Activated CD8-positive, alpha-beta T cell treated with anti-CD3 and anti-CD28 coated beads for 36 hours (primary cell): ENCODE measurements at regions not wholly inside any gene's neighbourhood (a gene's known extent, or its start where the extent isn't known, plus 50 kb on each side); places are given as distances from the start of the nearest gene placed in this dataset.

Experiments
- ATAC-seq: fragments of 200-7000 bp; cut with Tn5 transposase; one replicate; pipeline ENCODE4 v1.10.0; 2021; ENCODE audit warnings: mild to moderate bottlenecking, moderate library complexity
- CTCF ChIA-PET: fragments of 350-600 bp; sonication (Branson Sonifier 250); formaldehyde crosslinking; loops from one replicate; lab custom pipeline; 2021; ENCODE audit warnings: antibody characterized with exemption; lab: Charles Lee
- POLR2A ChIA-PET: fragments of 350-600 bp; sonication (Branson Sonifier 250); formaldehyde crosslinking; loops from one replicate; lab custom pipeline; 2021; ENCODE audit warnings: antibody characterized with exemption; lab: Charles Lee
- DNase-seq: peaks from one replicate; pipeline ENCODE4 v3.0.0-alpha.2; 2020
- H3K27ac Mint-ChIP-seq: one replicate; pipeline ENCODE4 v1.8.0; 2021; ENCODE audit warnings: mild to moderate bottlenecking, mixed read lengths
- H3K27me3 Mint-ChIP-seq: one replicate; pipeline ENCODE4 v1.8.0; 2021; ENCODE audit warnings: mixed read lengths
- H3K36me3 Mint-ChIP-seq: one replicate; pipeline ENCODE4 v1.8.0; 2021; ENCODE audit warnings: low read depth, mixed read lengths
- H3K4me1 Mint-ChIP-seq: one replicate; pipeline ENCODE4 v1.8.0; 2021; ENCODE audit warnings: low read depth, mixed read lengths
- H3K4me3 Mint-ChIP-seq: one replicate; pipeline ENCODE4 v1.8.0; 2021; ENCODE audit warnings: mild to moderate bottlenecking, moderate library complexity, mixed read lengths
- H3K9me3 Mint-ChIP-seq: one replicate; pipeline ENCODE4 v1.8.0; 2021; ENCODE audit warnings: mixed read lengths
- CTCF ChIP-seq: fragments of 200-600 bp; IDR thresholded peaks from one replicate; pipeline ENCODE4 v1.8.0; 2022; ENCODE audit warnings: antibody characterized with exemption, mild to moderate bottlenecking
- intact Hi-C: fragments of 100-400 bp; cut with micrococcal nuclease; formaldehyde crosslinking; loops from one replicate; pipeline ENCODE4 v1.10.0; 2022

- H3K9me3 Mint-ChIP-seq: peaks cover 2% of the 10 kb centered on the region
- H3K27ac Mint-ChIP-seq: no peak overlapping the region
- DNase-seq (no peak), ATAC-seq (no peak)
- H3K4me3 Mint-ChIP-seq: no peak overlapping the region
- CTCF ChIA-PET: interaction anchor here (0.7 kb wide), 1 partner anchor 51 kb away, joined by 4 read pairs; no protein-coding TSS in a partner anchor
- peaks cover 40% of the 10 kb centered on the region for H3K4me1 Mint-ChIP-seq
- POLR2A ChIA-PET: interaction anchor here (0.6 kb wide), 1 partner anchor 525 kb away, joined by 4 read pairs; no protein-coding TSS in a partner anchor
- TF ChIP-seq CTCF: no peak
- no peaks in the 10 kb centered on the region for H3K36me3 Mint-ChIP-seq
- no peaks in the 10 kb centered on the region for H3K27me3 Mint-ChIP-seq
- intact Hi-C loops: no loop called here
Measured at GRCh38 chr10:7474388-7474787, 63.6 kb upstream of the SFMBT2 start.

- H3K27ac Mint-ChIP-seq: no peak overlapping the region
- ATAC-seq (no peak), DNase-seq (no peak)
- CTCF ChIA-PET: no interaction called here
- POLR2A ChIA-PET: no interaction called here
- no peak overlapping the region for H3K4me3 Mint-ChIP-seq
- peaks cover 2% of the 10 kb centered on the region for H3K9me3 Mint-ChIP-seq
- H3K4me1 Mint-ChIP-seq: peaks cover 32% of the 10 kb centered on the region
- no peaks in the 10 kb centered on the region for H3K27me3 Mint-ChIP-seq
- TF ChIP-seq CTCF: no peak
- intact Hi-C loops: no loop called here
- no peaks in the 10 kb centered on the region for H3K36me3 Mint-ChIP-seq
Measured at GRCh38 chr10:7473474-7473873, 62.6 kb upstream of the SFMBT2 start.

GRCh38 chr10:7471720-7472367 is 61.0 kb upstream of the SFMBT2 start:
- Mint-ChIP-seq H3K4me3 (peak overlapping the region; percentile 65), H3K27me3 (no peaks in the 10 kb centered on the region), H3K36me3 (no peaks in the 10 kb centered on the region), H3K9me3 (no peaks in the 10 kb centered on the region), H3K27ac (peak overlapping the region; percentile 77), H3K4me1 (peaks cover 25% of the 10 kb centered on the region)
- ATAC-seq (peak; percentile 76), DNase-seq (peak; percentile 31)
- intact Hi-C loops: no loop called here
- ChIA-PET CTCF (interaction anchor here (0.7 kb wide), 1 partner anchor 351 kb away, joined by 3 read pairs; no protein-coding TSS in a partner anchor), POLR2A (interaction anchor here (1.2 kb wide), 1 partner anchor 21 kb away, joined by 3 read pairs; no protein-coding TSS in a partner anchor)
- no peak for TF ChIP-seq CTCF

- no peak for TF ChIP-seq CTCF
- Mint-ChIP-seq H3K4me3 (no peak overlapping the region), H3K9me3 (no peaks in the 10 kb centered on the region), H3K27ac (no peak overlapping the region), H3K36me3 (no peaks in the 10 kb centered on the region), H3K4me1 (peaks cover 25% of the 10 kb centered on the region), H3K27me3 (no peaks in the 10 kb centered on the region)
- ATAC-seq: no peak
- DNase-seq: no peak
- CTCF ChIA-PET: interaction anchor here (0.7 kb wide), 1 partner anchor 14 kb away, joined by 3 read pairs; no protein-coding TSS in a partner anchor
- POLR2A ChIA-PET: no interaction called here
- intact Hi-C loops: no loop called here
Measured at GRCh38 chr10:7470371-7470770, 59.5 kb upstream of the SFMBT2 start.

- POLR2A ChIA-PET: no interaction called here
- no peak for TF ChIP-seq CTCF
- Mint-ChIP-seq H3K9me3 (no peaks in the 10 kb centered on the region), H3K4me1 (peaks cover 18% of the 10 kb centered on the region), H3K36me3 (no peaks in the 10 kb centered on the region), H3K27me3 (no peaks in the 10 kb centered on the region), H3K4me3 (no peak overlapping the region), H3K27ac (no peak overlapping the region)
- CTCF ChIA-PET: no interaction called here
- ATAC-seq: no peak
- no peak for DNase-seq
- intact Hi-C loops: no loop called here
Measured at GRCh38 chr10:7467031-7467667, 56.3 kb upstream of the SFMBT2 start.
